CD14-positive monocyte (primary cell): ENCODE measurements at regions not wholly inside any gene's neighbourhood (a gene's known extent, or its start where the extent isn't known, plus 50 kb on each side); places are given as distances from the start of the nearest gene placed in this dataset.

Source experiments
- DNase-seq, 3 donors: peaks; one replicate each; pipeline ENCODE4 v3.0.0-alpha.2; 2011 to 2022
- H2AFZ ChIP-seq: 2 replicates; pipeline ENCODE4 v1.6.0; 2012; ENCODE audit warnings: mild to moderate bottlenecking, low read depth, low read length, inconsistent platforms; ENCODE audit not compliant: insufficient read depth, poor library complexity, severe bottlenecking
- H3K27ac ChIP-seq, 2 donors: 1 replicate in 1 of 2; 2 replicates in 1 of 2; pipeline ENCODE4 v1.5.1; 2012 to 2013; ENCODE audit warnings: low read length in 2 of 2, control low read depth in 1 of 2, inconsistent platforms in 1 of 2, low read depth in 1 of 2, mild to moderate bottlenecking in 1 of 2
- H3K27me3 ChIP-seq, 2 donors: one replicate each; pipeline versions ENCODE4 v1.6.0 to v1.6.1; 2011 to 2013; ENCODE audit warnings: low read length in 2 of 2; ENCODE audit not compliant: control insufficient read depth in 2 of 2, insufficient read depth in 2 of 2
- H3K36me3 ChIP-seq, 2 donors: replicated peaks in 1 of 2; 1 replicate in 1 of 2; 2 replicates in 1 of 2; pipeline versions ENCODE4 v1.5.1 to v1.6.1; 2012 to 2013; ENCODE audit warnings: low read length in 2 of 2, control low read depth in 1 of 2, inconsistent platforms in 1 of 2, mild to moderate bottlenecking in 1 of 2; ENCODE audit not compliant: insufficient read depth in 2 of 2, control insufficient read depth in 1 of 2
- H3K4me1 ChIP-seq, 2 donors: 1 replicate in 1 of 2; 2 replicates in 1 of 2; pipeline versions ENCODE4 v1.5.1 to v1.6.1; 2012 to 2013; ENCODE audit warnings: low read length in 2 of 2, control low read depth in 1 of 2, inconsistent platforms in 1 of 2, mild to moderate bottlenecking in 1 of 2, moderate library complexity in 1 of 2; ENCODE audit not compliant: insufficient read depth in 2 of 2, control insufficient read depth in 1 of 2
- H3K4me2 ChIP-seq: replicated peaks from 2 replicates; pipeline ENCODE3; 2012; ENCODE audit warnings: low read length, moderate library complexity, mild to moderate bottlenecking; ENCODE audit not compliant: poor library complexity, severe bottlenecking; ENCODE audit errors: extremely low read depth
- H3K4me3 ChIP-seq, 3 experiments: fragments of 200-600 bp in 1 of 3; sonication (generic) in 1 of 3; replicated peaks in 1 of 3; 1 replicate in 2 of 3; 2 replicates in 1 of 3; pipeline ENCODE4 v1.5.1; 2011 to 2013; ENCODE audit warnings: low read length in 3 of 3, mild to moderate bottlenecking in 3 of 3, control low read depth in 2 of 3, low read depth in 2 of 3, inconsistent platforms in 1 of 3, moderate library complexity in 1 of 3
- H3K79me2 ChIP-seq: 2 replicates; pipeline ENCODE4 v1.6.0; 2012; ENCODE audit warnings: mild to moderate bottlenecking, control low read depth, inconsistent platforms, low read length, moderate library complexity; ENCODE audit not compliant: insufficient read depth
- H3K9ac ChIP-seq: 2 replicates; pipeline ENCODE4 v1.6.0; 2017; ENCODE audit warnings: low read length, mild to moderate bottlenecking; ENCODE audit not compliant: insufficient read depth, poor library complexity, severe bottlenecking
- H3K9me3 ChIP-seq, 2 donors: replicated peaks in 1 of 2; 1 replicate in 1 of 2; 2 replicates in 1 of 2; pipeline versions ENCODE4 v1.5.1 to v1.6.1; 2012 to 2013; ENCODE audit warnings: low read length in 2 of 2, control low read depth in 1 of 2; ENCODE audit not compliant: control insufficient read depth in 1 of 2, insufficient read depth in 1 of 2
- H4K20me1 ChIP-seq: 2 replicates; pipeline ENCODE4 v1.6.0; 2012; ENCODE audit warnings: mild to moderate bottlenecking, low read length, control low read depth, moderate library complexity; ENCODE audit not compliant: insufficient read depth
- H3K27ac Mint-ChIP-seq, 7 donors: one replicate each; pipeline ENCODE4 v1.8.0; 2020; ENCODE audit warnings: mild to moderate bottlenecking in 7 of 7, mixed read lengths in 7 of 7, moderate library complexity in 6 of 7, inconsistent platforms in 2 of 7
- H3K27me3 Mint-ChIP-seq, 3 donors: one replicate each; pipeline ENCODE4 v1.8.0; 2021 to 2022; ENCODE audit warnings: low read depth in 3 of 3, mild to moderate bottlenecking in 3 of 3, mixed read lengths in 3 of 3, moderate library complexity in 3 of 3, inconsistent platforms in 1 of 3
- H3K36me3 Mint-ChIP-seq, 2 donors: one replicate each; pipeline ENCODE4 v1.8.0; 2020; ENCODE audit warnings: mixed read lengths in 2 of 2, inconsistent platforms in 1 of 2, mild to moderate bottlenecking in 1 of 2
- H3K4me1 Mint-ChIP-seq: one replicate; pipeline ENCODE4 v1.8.0; 2020; ENCODE audit warnings: mild to moderate bottlenecking, mixed read lengths
- H3K4me3 Mint-ChIP-seq, 2 donors: one replicate each; pipeline ENCODE4 v1.8.0; 2020; ENCODE audit warnings: mild to moderate bottlenecking in 2 of 2, mixed read lengths in 2 of 2, moderate library complexity in 1 of 2
- H3K9me3 Mint-ChIP-seq, 7 donors: one replicate each; pipeline ENCODE4 v1.8.0; 2020 to 2022; ENCODE audit warnings: mixed read lengths in 7 of 7, mild to moderate bottlenecking in 6 of 7, moderate library complexity in 6 of 7, inconsistent platforms in 2 of 7
- CTCF ChIP-seq: fragments of 200-600 bp; IDR thresholded peaks from one replicate; pipeline ENCODE4 v1.8.0; 2022; ENCODE audit warnings: antibody characterized with exemption, mild to moderate bottlenecking
- WGBS: methylation state at CpG from one replicate; pipeline ENCODE4 v1.1.5; 2013; ENCODE audit warnings: missing lambda C conversion rate; ENCODE audit not compliant: insufficient coverage; 5-methylcytosine and 5-hydroxymethylcytosine counted together
- intact Hi-C, 2 donors: fragments of 100-400 bp; cut with micrococcal nuclease; formaldehyde crosslinking; loops; one replicate each; pipeline versions ENCODE4 v1.15.0 to v1.15.1; 2023

GRCh38 chr18:41842886-41843285, 112.1 kb upstream of the PIK3C3 start:
- H3K4me1 ChIP-seq, result no peaks in the 10 kb centered on the region
- intact Hi-C loops, result no loop called here
- Mint-ChIP-seq H3K4me1 (no peaks in the 10 kb centered on the region), H3K9me3 (peaks cover 0 to 2% (median 0%) of the 10 kb centered on the region in 7 donors), H3K4me3 (no peak overlapping the region), H3K36me3 (no peaks in the 10 kb centered on the region), H3K27me3 (peaks cover 0 to 5% (median 2%) of the 10 kb centered on the region in 3 donors), H3K27ac (no peak overlapping the region)
- no peak overlapping the region for H3K4me2 ChIP-seq
- DNase-seq, result no peak
- TF ChIP-seq CTCF, result no peak
- no peak overlapping the region for H3K27ac ChIP-seq
- no peaks in the 10 kb centered on the region for H3K27me3 ChIP-seq
- WGBS, result no CpG with 5 or more reads among the region's 3 CpGs
- no peak overlapping the region for H3K4me3 ChIP-seq
- no peaks in the 10 kb centered on the region for H3K36me3 ChIP-seq
- no peak overlapping the region for H3K9ac ChIP-seq
- H4K20me1 ChIP-seq, result no peaks in the 10 kb centered on the region
- no peak overlapping the region for H2AFZ ChIP-seq
- no peaks in the 10 kb centered on the region for H3K9me3 ChIP-seq
- no peaks in the 10 kb centered on the region for H3K79me2 ChIP-seq

DNA sequence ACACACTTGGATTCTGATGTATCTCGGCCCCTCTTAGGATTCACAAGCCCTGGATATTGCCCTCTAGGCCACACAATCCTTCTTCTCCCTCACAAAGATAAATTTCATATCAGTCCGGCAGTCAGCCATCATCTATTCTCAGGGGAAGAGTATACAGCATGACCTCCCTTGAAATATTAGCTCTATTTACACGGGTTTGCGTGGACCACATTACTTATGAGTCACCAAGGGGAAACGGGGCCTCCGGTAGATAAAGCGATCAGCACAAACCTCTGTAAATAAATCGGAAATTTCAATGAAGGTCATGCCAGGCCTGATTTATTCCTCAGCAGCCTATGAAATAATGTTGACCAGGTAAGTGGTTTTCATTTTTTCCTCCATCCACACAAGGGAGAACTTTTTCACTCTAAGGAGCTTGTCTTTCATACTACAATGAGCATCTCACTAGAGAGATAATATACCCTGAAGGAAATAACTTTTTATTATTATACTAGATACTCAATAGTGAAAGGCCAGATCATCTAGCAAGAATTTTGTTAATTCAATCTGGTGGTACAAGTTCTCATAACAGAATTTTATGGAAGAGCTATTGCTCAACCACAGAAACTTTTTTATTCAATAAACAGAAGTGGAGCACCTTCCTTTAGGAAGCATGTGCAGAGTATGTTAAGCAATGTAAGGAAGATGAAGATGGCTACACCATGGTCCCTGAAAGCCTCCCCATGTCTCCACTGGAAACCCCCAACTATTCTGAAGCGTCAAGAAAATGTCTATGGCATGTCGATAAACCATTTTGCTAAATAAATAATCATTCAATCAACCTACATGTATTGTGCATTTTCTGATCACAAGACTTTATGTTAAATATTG, 125.2 kb upstream of the PIK3C3 start:
- Histone ChIP-seq H3K79me2 (no peaks in the 10 kb centered on the region), H4K20me1 (no peaks in the 10 kb centered on the region), H3K4me1 (no peaks in the 10 kb centered on the region), H3K4me3 (no peak overlapping the region), H3K9ac (no peak overlapping the region), H3K27me3 (no peaks in the 10 kb centered on the region), H3K4me2 (no peak overlapping the region), H2AFZ (no peak overlapping the region), H3K27ac (no peak overlapping the region), H3K36me3 (no peaks in the 10 kb centered on the region), H3K9me3 (no peaks in the 10 kb centered on the region)
- Mint-ChIP-seq H3K27ac (no peak overlapping the region), H3K36me3 (no peaks in the 10 kb centered on the region), H3K27me3 (no peaks in the 10 kb centered on the region), H3K4me3 (no peak overlapping the region), H3K9me3 (peaks cover 0 to 4% (median 2%) of the 10 kb centered on the region in 7 donors), H3K4me1 (no peaks in the 10 kb centered on the region)
- TF ChIP-seq CTCF, result no peak
- DNase-seq, result no peak
- intact Hi-C loops, result no loop called here
- WGBS, result 82% methylated on average over 3 of the region's 10 CpGs
